Peyer's patch (tissue), 4 donors: ENCODE measurements at regions not wholly inside any gene's neighbourhood (a gene's known extent, or its start where the extent isn't known, plus 50 kb on each side); places are given as distances from the start of the nearest gene placed in this dataset.

Experiments used
- DNase-seq, 3 donors: peaks; one replicate each; pipeline ENCODE4 v3.0.0-alpha.2; 2017 to 2019
- H3K27ac ChIP-seq, 4 donors: fragments of 200-600 bp; sonication (generic); one replicate each; pipeline ENCODE4 v1.5.1; 2016 to 2019
- H3K27me3 ChIP-seq, 2 donors: fragments of 200-600 bp; sonication (generic); one replicate each; pipeline ENCODE4 v1.5.1; 2019
- H3K36me3 ChIP-seq, 3 donors: fragments of 200-600 bp; sonication (generic); one replicate each; pipeline ENCODE4 v1.5.1; 2016 to 2019
- H3K4me1 ChIP-seq, 4 donors: fragments of 200-600 bp; sonication (generic); one replicate each; pipeline ENCODE4 v1.5.1; 2016 to 2019
- H3K4me3 ChIP-seq, 4 donors: fragments of 200-600 bp; sonication (generic); 1 replicate in 3 of 4; 2 replicates in 1 of 4; pipeline ENCODE4 v1.5.1; 2016 to 2019; ENCODE audit warnings: mild to moderate bottlenecking in 1 of 4
- H3K9me3 ChIP-seq, 4 donors: fragments of 200-600 bp; sonication (generic); one replicate each; pipeline ENCODE4 v1.5.1; 2016 to 2019; ENCODE audit warnings: mild to moderate bottlenecking in 1 of 4
- POLR2A ChIP-seq, 2 donors: fragments of 450-650 bp; IDR thresholded peaks; one replicate each; pipeline ENCODE4 v1.5.1; 2017; ENCODE audit warnings: antibody characterized with exemption in 2 of 2, mild to moderate bottlenecking in 2 of 2, moderate library complexity in 2 of 2
- TF ChIP-seq, protein P1 (sequence below), 6 experiments: fragments of 450-650 bp in 4 of 6; fragments of 200-600 bp in 2 of 6; sonication (generic) in 1 of 6; IDR thresholded peaks; one replicate each; pipeline ENCODE4 v1.5.1; 2017 to 2019; ENCODE audit warnings: antibody characterized with exemption in 6 of 6, mild to moderate bottlenecking in 3 of 6, moderate library complexity in 1 of 6

DNA sequence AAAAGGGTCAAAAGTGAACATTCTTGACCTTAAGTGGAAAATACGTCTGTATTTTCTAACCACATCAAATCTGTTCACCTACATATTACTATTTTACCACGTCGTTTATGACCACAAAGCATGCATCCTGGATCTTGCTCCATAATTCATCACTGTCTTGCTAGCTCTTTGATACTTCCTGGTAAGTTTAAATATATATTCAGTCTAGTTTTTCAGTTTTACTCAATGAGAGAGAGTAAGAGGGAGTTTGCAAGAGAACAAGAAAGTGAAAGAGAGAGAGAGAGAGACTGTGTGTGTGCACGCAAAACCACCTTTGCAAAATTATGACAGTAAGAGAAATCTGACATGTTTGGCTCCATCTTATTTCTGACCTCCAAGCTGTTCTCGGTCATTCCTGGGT is 173.7 kb upstream of the GALNTL6 start:
- Histone ChIP-seq H3K9me3 (no peaks in the 10 kb centered on the region), H3K27ac (no peak overlapping the region), H3K4me1 (no peaks in the 10 kb centered on the region), H3K4me3 (no peak overlapping the region), H3K36me3 (no peaks in the 10 kb centered on the region), H3K27me3 (no peaks in the 10 kb centered on the region)
- DNase-seq = no peak
- TF ChIP-seq, protein P1, sequence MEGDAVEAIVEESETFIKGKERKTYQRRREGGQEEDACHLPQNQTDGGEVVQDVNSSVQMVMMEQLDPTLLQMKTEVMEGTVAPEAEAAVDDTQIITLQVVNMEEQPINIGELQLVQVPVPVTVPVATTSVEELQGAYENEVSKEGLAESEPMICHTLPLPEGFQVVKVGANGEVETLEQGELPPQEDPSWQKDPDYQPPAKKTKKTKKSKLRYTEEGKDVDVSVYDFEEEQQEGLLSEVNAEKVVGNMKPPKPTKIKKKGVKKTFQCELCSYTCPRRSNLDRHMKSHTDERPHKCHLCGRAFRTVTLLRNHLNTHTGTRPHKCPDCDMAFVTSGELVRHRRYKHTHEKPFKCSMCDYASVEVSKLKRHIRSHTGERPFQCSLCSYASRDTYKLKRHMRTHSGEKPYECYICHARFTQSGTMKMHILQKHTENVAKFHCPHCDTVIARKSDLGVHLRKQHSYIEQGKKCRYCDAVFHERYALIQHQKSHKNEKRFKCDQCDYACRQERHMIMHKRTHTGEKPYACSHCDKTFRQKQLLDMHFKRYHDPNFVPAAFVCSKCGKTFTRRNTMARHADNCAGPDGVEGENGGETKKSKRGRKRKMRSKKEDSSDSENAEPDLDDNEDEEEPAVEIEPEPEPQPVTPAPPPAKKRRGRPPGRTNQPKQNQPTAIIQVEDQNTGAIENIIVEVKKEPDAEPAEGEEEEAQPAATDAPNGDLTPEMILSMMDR (IDR thresholded peaks at IDR 0.05) = no peak
- TF ChIP-seq POLR2A (IDR thresholded peaks at IDR 0.05) = no peak

DNA sequence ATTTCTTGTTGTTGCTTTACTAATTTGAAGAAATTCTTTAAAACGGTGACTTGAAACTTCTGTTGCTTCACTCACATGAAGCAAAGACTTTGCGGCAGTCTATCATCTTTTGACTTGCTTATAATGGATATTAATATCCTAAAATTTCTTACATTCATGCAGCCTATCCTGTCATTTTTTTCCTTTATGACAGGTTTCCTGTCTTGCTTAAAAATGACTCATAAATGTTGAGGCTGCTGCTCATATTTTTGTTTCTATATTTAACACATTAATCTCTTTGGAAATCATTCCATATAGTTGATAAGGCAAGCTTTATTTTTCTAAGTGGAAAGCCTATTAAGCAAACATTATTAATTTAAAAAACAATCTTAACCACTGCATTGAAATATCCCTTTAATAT is 176.6 kb upstream of the GALNTL6 start:
- no peak overlapping the region for H3K4me3 ChIP-seq

GRCh38 chr4:171629737-171630136 is 183.5 kb upstream of the GALNTL6 start:
- no peak overlapping the region for H3K27ac ChIP-seq
- H3K4me3 ChIP-seq = no peak overlapping the region
- no peaks in the 10 kb centered on the region for H3K27me3 ChIP-seq
- DNase-seq = no peak
- H3K9me3 ChIP-seq = no peaks in the 10 kb centered on the region
- TF ChIP-seq, protein P1 (IDR thresholded peaks at IDR 0.05) = no peak
- TF ChIP-seq POLR2A (IDR thresholded peaks at IDR 0.05) = no peak
- H3K4me1 ChIP-seq = no peaks in the 10 kb centered on the region
- no peaks in the 10 kb centered on the region for H3K36me3 ChIP-seq

More for the DNA sequence above, 176.6 kb upstream of the GALNTL6 start:
- Histone ChIP-seq H3K27ac (no peak overlapping the region), H3K36me3 (no peaks in the 10 kb centered on the region), H3K4me1 (no peaks in the 10 kb centered on the region), H3K9me3 (no peaks in the 10 kb centered on the region), H3K27me3 (no peaks in the 10 kb centered on the region)
- no peak for TF ChIP-seq POLR2A (IDR thresholded peaks at IDR 0.05)
- TF ChIP-seq, protein P1 (IDR thresholded peaks at IDR 0.05) = no peak
- DNase-seq = no peak

DNA sequence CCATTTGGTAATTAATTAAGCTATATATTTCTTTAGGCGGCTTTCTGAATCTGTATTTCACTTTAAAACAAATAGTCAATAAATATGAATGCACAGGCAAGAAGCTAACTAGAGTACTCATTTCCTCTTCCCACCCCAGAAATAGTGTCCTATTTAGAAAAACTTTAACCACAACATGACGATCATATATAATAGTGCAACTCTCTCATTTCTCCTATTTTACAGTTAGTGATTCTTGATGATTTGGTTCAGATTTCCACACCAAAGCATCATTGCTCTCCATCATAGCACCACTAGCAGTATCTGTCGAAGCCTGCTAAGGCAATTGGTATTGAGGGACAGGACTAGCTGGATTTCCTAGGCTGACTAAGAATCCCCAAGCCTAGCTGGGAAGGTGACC is 184.0 kb upstream of the GALNTL6 start:
- no peak for TF ChIP-seq POLR2A (IDR thresholded peaks at IDR 0.05)
- TF ChIP-seq, protein P1 (IDR thresholded peaks at IDR 0.05) = no peak

GRCh38 chr4:171626554-171626953 is 186.7 kb upstream of the GALNTL6 start:
- Histone ChIP-seq H3K4me3 (no peak overlapping the region), H3K9me3 (no peaks in the 10 kb centered on the region), H3K36me3 (no peaks in the 10 kb centered on the region), H3K27ac (no peak overlapping the region), H3K4me1 (no peaks in the 10 kb centered on the region), H3K27me3 (no peaks in the 10 kb centered on the region)
- TF ChIP-seq, protein P1 (IDR thresholded peaks at IDR 0.05) = no peak
- TF ChIP-seq POLR2A (IDR thresholded peaks at IDR 0.05) = no peak
- DNase-seq = no peak

More for the DNA sequence above, 184.0 kb upstream of the GALNTL6 start:
- DNase-seq = no peak
- Histone ChIP-seq H3K27me3 (no peaks in the 10 kb centered on the region), H3K36me3 (no peaks in the 10 kb centered on the region), H3K4me3 (no peak overlapping the region), H3K4me1 (no peaks in the 10 kb centered on the region), H3K9me3 (no peaks in the 10 kb centered on the region), H3K27ac (no peak overlapping the region)

GRCh38 chr4:171622729-171623128 is 190.5 kb upstream of the GALNTL6 start:
- TF ChIP-seq, protein P1 (IDR thresholded peaks at IDR 0.05) = no peak
- TF ChIP-seq POLR2A (IDR thresholded peaks at IDR 0.05) = no peak
- no peak for DNase-seq
- Histone ChIP-seq H3K4me1 (no peaks in the 10 kb centered on the region), H3K27me3 (no peaks in the 10 kb centered on the region), H3K9me3 (no peaks in the 10 kb centered on the region), H3K4me3 (no peak overlapping the region), H3K27ac (no peak overlapping the region), H3K36me3 (no peaks in the 10 kb centered on the region)
